GM18873 (cell line): ENCODE measurements at regions not wholly inside any gene's neighbourhood (a gene's known extent, or its start where the extent isn't known, plus 50 kb on each side); places are given as distances from the start of the nearest gene placed in this dataset.

Experiments
- ATAC-seq: cut with Tn5 transposase; IDR thresholded peaks from one replicate; pipeline ENCODE4 v1.9.1; 2021; ENCODE audit warnings: mild to moderate bottlenecking, moderate library complexity, moderate number of reproducible peaks; ENCODE audit not compliant: unreplicated experiment, low FRiP score

GRCh38 chrX:131764216-131764615, 220.3 kb downstream of the OR13H1 start:
- no peak for ATAC-seq

- peak; percentile 54 for ATAC-seq
Observed at GRCh38 chrX:131778269-131779218, 234.7 kb downstream of the OR13H1 start.

- ATAC-seq = no peak
Observed at GRCh38 chrX:131779306-131779705, 235.4 kb downstream of the OR13H1 start.

GRCh38 chrX:131779741-131780140, 235.9 kb downstream of the OR13H1 start:
- no peak for ATAC-seq

- ATAC-seq = no peak
Observed at GRCh38 chrX:131782646-131783045, 238.8 kb downstream of the OR13H1 start.

GRCh38 chrX:131783555-131784308, 239.4 kb upstream of the STK26 start:
- peak; percentile 53 for ATAC-seq

GRCh38 chrX:131789664-131790063, 233.4 kb upstream of the STK26 start:
- ATAC-seq = peak; percentile 34

GRCh38 chrX:131791608-131792355, 231.3 kb upstream of the STK26 start:
- ATAC-seq = no peak

- ATAC-seq = peak; percentile 68
Observed at GRCh38 chrX:131792356-131792749, 230.7 kb upstream of the STK26 start.

GRCh38 chrX:131792789-131793462, 230.2 kb upstream of the STK26 start:
- ATAC-seq = peak; percentile 46

- ATAC-seq = no peak
Observed at GRCh38 chrX:131795442-131796229, 227.5 kb upstream of the STK26 start.

GRCh38 chrX:131801066-131801465, 222.0 kb upstream of the STK26 start:
- no peak for ATAC-seq

GRCh38 chrX:131801911-131802310, 221.2 kb upstream of the STK26 start:
- ATAC-seq = no peak

- ATAC-seq = peak; percentile 69
Observed at GRCh38 chrX:131802836-131803626, 220.1 kb upstream of the STK26 start.

GRCh38 chrX:131812847-131813825, 210.0 kb upstream of the STK26 start:
- ATAC-seq = peak; percentile 49

GRCh38 chrX:131816551-131817136, 206.5 kb upstream of the STK26 start:
- ATAC-seq = no peak

- ATAC-seq = no peak
Observed at GRCh38 chrX:131818297-131818936, 204.7 kb upstream of the STK26 start.
